HCT116 (cell line): ENCODE measurements at regions not wholly inside any gene's neighbourhood (a gene's known extent, or its start where the extent isn't known, plus 50 kb on each side); places are given as distances from the start of the nearest gene placed in this dataset.

ENCODE experiments used
- ATAC-seq: fragments of 200-7000 bp; cut with Tn5 transposase; 2 replicates; pipeline ENCODE4 v1.9.1; 2020; ENCODE audit warnings: mild to moderate bottlenecking, moderate library complexity
- BruUV-seq: library from RNA; stranded (reverse); fragments of 400-500 nt; replicated peaks from 2 replicates; lab custom pipeline; 2021; lab: Mats Ljungman, UMichigan
- CTCF ChIA-PET: fragments of 300-600 bp; sonication (Branson Sonifier 250); formaldehyde crosslinking; loops from one replicate; lab custom pipeline; 2021; ENCODE audit warnings: antibody characterized with exemption; lab: Charles Lee
- POLR2A ChIA-PET: fragments of 300-600, 350-600 bp; sonication (Branson Sonifier 250); formaldehyde crosslinking; loops from one replicate; lab custom pipeline; 2021; ENCODE audit warnings: antibody characterized with exemption; lab: Charles Lee
- RAD21 ChIA-PET, 2 experiments: fragments of 300-600 bp; sonication (Branson Sonifier 250); formaldehyde crosslinking; loops; one replicate each; lab custom pipeline; 2023; ENCODE audit warnings: low total read pairs in 2 of 2; ENCODE audit not compliant: uncharacterized antibody in 2 of 2, unreplicated experiment in 2 of 2, low non-redundant PET in 1 of 2; lab: Charles Lee
- DNase-seq: peaks from one replicate; pipeline ENCODE4 v3.0.0-alpha.2; 2010; ENCODE audit warnings: low read depth, low spot score
- H2AFZ ChIP-seq: fragments of 200-600 bp; shearing (Covaris generic), sonication (generic); 2 replicates; pipeline ENCODE4 v1.6.1; 2017; ENCODE audit warnings: low read depth, mixed run types, mixed read lengths, antibody characterized with exemption, low read length; ENCODE audit not compliant: poor library complexity, severe bottlenecking
- H3K27ac ChIP-seq: 2 replicates; pipeline ENCODE4 v1.5.1; 2012; ENCODE audit warnings: low read depth, low read length
- H3K27me3 ChIP-seq: fragments of 200-600 bp; sonication (generic); 2 replicates; pipeline ENCODE4 v1.6.1; 2016; ENCODE audit warnings: mixed run types, low read length, mixed read lengths; ENCODE audit not compliant: insufficient read depth
- H3K36me3 ChIP-seq, 2 experiments: fragments of 200-500 bp in 1 of 2; fragments of 200-600 bp in 1 of 2; sonication (Bioruptor generic) in 1 of 2; sonication (generic) in 1 of 2; 2 replicates each; pipeline versions ENCODE4 v1.5.1 to v1.6.1; 2014 to 2016; ENCODE audit warnings: low read length in 2 of 2, inconsistent platforms in 1 of 2, mixed read lengths in 1 of 2, mixed run types in 1 of 2; ENCODE audit not compliant: insufficient read depth in 2 of 2, control insufficient read depth in 1 of 2
- H3K4me1 ChIP-seq, 2 experiments: fragments of 200-600 bp in 1 of 2; sonication (generic) in 1 of 2; 2 replicates each; pipeline versions ENCODE4 v1.5.1 to v1.6.1; 2012 to 2017; ENCODE audit warnings: low read length in 2 of 2, inconsistent platforms in 1 of 2, mild to moderate bottlenecking in 1 of 2, mixed read lengths in 1 of 2, mixed run types in 1 of 2, moderate library complexity in 1 of 2; ENCODE audit not compliant: insufficient read depth in 2 of 2, control insufficient read depth in 1 of 2
- H3K4me2 ChIP-seq: fragments of 200-600 bp; sonication (generic); 2 replicates; pipeline ENCODE4 v1.6.1; 2017; ENCODE audit warnings: mixed run types, low read length, mixed read lengths
- H3K4me3 ChIP-seq, 2 experiments: fragments of 200-600 bp in 1 of 2; sonication (generic) in 1 of 2; replicated peaks in 1 of 2; 2 replicates each; pipeline ENCODE4 v1.5.1; 2011 to 2016; ENCODE audit warnings: low read length in 2 of 2, control low read depth in 1 of 2, low read depth in 1 of 2, mild to moderate bottlenecking in 1 of 2, mixed read lengths in 1 of 2, mixed run types in 1 of 2
- H3K79me2 ChIP-seq: fragments of 200-600 bp; sonication (generic); 2 replicates; pipeline ENCODE4 v1.6.1; 2017; ENCODE audit warnings: mild to moderate bottlenecking, mixed run types, low read length, moderate library complexity, mixed read lengths; ENCODE audit not compliant: insufficient read depth
- H3K9ac ChIP-seq: fragments of 200-600 bp; sonication (generic); 2 replicates; pipeline ENCODE4 v1.6.1; 2016; ENCODE audit warnings: low read length, mixed read lengths
- H3K9me2 ChIP-seq: fragments of 200-600 bp; sonication (generic), shearing (Covaris generic); 2 replicates; pipeline ENCODE4 v1.6.1; 2017; ENCODE audit warnings: mixed run types, mild to moderate bottlenecking, moderate library complexity; ENCODE audit not compliant: insufficient read depth
- H3K9me3 ChIP-seq, 2 experiments: fragments of 200-500 bp in 1 of 2; fragments of 200-600 bp in 1 of 2; sonication (Bioruptor generic) in 1 of 2; sonication (generic) in 1 of 2; 2 replicates each; pipeline ENCODE4 v1.6.1; 2014 to 2017; ENCODE audit warnings: low read length in 2 of 2, mixed read lengths in 2 of 2, inconsistent platforms in 1 of 2, low read depth in 1 of 2, mild to moderate bottlenecking in 1 of 2, mixed run types in 1 of 2, moderate library complexity in 1 of 2; ENCODE audit not compliant: control insufficient read depth in 1 of 2, insufficient read depth in 1 of 2
- H4K20me1 ChIP-seq: fragments of 200-600 bp; sonication (generic), shearing (Covaris generic); 2 replicates; pipeline ENCODE4 v1.6.1; 2017; ENCODE audit warnings: mixed run types, mild to moderate bottlenecking, moderate library complexity; ENCODE audit not compliant: insufficient read depth
- CEBPB ChIP-seq: IDR thresholded peaks from 2 replicates; pipeline ENCODE4 v1.6.1; 2012; ENCODE audit warnings: low read depth
- EGR1 ChIP-seq: IDR thresholded peaks from 2 replicates; pipeline ENCODE4 v1.6.1; 2012; ENCODE audit warnings: low read depth
- ELF1 ChIP-seq: IDR thresholded peaks from 2 replicates; pipeline ENCODE4 v1.6.1; 2012; ENCODE audit warnings: low read depth, borderline replicate concordance
- EZH2 ChIP-seq: fragments of 200-600 bp; sonication (generic); IDR thresholded peaks from 2 replicates; pipeline ENCODE4 v1.6.1; 2017; ENCODE audit warnings: antibody characterized with exemption, mixed run types
- EZH2phosphoT487 ChIP-seq: fragments of 200-600 bp; IDR thresholded peaks from 2 replicates; pipeline ENCODE4 v1.6.1; 2018; ENCODE audit warnings: antibody characterized with exemption, borderline replicate concordance
- FOSL1 ChIP-seq: IDR thresholded peaks from 2 replicates; pipeline ENCODE4 v1.6.1; 2012; ENCODE audit warnings: low read depth
- JUND ChIP-seq: IDR thresholded peaks from 2 replicates; pipeline ENCODE4 v1.6.1; 2012
- RAD21 ChIP-seq: IDR thresholded peaks from 2 replicates; pipeline ENCODE4 v1.6.1; 2012; ENCODE audit warnings: low read depth, mild to moderate bottlenecking
- SIN3A ChIP-seq: IDR thresholded peaks from 2 replicates; pipeline ENCODE4 v1.6.1; 2012; ENCODE audit warnings: low read depth
- SP1 ChIP-seq: IDR thresholded peaks from 2 replicates; pipeline ENCODE4 v1.6.1; 2012; ENCODE audit warnings: low read depth
- SRF ChIP-seq: IDR thresholded peaks from 2 replicates; pipeline ENCODE4 v1.6.1; 2012; ENCODE audit warnings: low read depth
- YY1 ChIP-seq: IDR thresholded peaks from 2 replicates; pipeline ENCODE4 v1.6.1; 2011; ENCODE audit warnings: low read length, low read depth, moderate library complexity, mild to moderate bottlenecking; ENCODE audit not compliant: insufficient replicate concordance; ENCODE audit errors: extremely low read depth
- ZFX ChIP-seq: fragments of 450-650 bp; IDR thresholded peaks from 2 replicates; pipeline ENCODE4 v1.6.1; 2017
- ZNF274 ChIP-seq: fragments of 200-500 bp; sonication (Bioruptor generic); IDR thresholded peaks from 2 replicates; pipeline ENCODE4 v1.6.1; 2014; ENCODE audit warnings: mild to moderate bottlenecking, low read depth, low read length, inconsistent platforms
- intact Hi-C: fragments of 100-400 bp; cut with micrococcal nuclease; formaldehyde crosslinking; loops from 2 replicates; pipeline ENCODE4 v1.10.0; 2022
- TF ChIP-seq, protein P1 (sequence below): IDR thresholded peaks from 2 replicates; pipeline ENCODE4 v1.6.1; 2012; ENCODE audit warnings: low read depth
- TF ChIP-seq, protein P2 (sequence below): IDR thresholded peaks from 2 replicates; pipeline ENCODE4 v1.6.1; 2012
- TF ChIP-seq, protein P3 (sequence below): IDR thresholded peaks from 2 replicates; pipeline ENCODE4 v1.6.1; 2012
- TF ChIP-seq, protein P4 (sequence below), 3 experiments: fragments of 200-600 bp in 1 of 3; sonication (generic) in 1 of 3; IDR thresholded peaks in 2 of 3; conservative IDR thresholded peaks in 1 of 3; 2 replicates each; pipeline ENCODE4 v1.5.1; 2012 to 2017; ENCODE audit warnings: low read depth in 2 of 3, low read length in 2 of 3, antibody characterized with exemption in 1 of 3, borderline replicate concordance in 1 of 3, control low read depth in 1 of 3, mild to moderate bottlenecking in 1 of 3, mixed read lengths in 1 of 3, mixed run types in 1 of 3, moderate library complexity in 1 of 3; ENCODE audit not compliant: insufficient read depth in 1 of 3

DNA sequence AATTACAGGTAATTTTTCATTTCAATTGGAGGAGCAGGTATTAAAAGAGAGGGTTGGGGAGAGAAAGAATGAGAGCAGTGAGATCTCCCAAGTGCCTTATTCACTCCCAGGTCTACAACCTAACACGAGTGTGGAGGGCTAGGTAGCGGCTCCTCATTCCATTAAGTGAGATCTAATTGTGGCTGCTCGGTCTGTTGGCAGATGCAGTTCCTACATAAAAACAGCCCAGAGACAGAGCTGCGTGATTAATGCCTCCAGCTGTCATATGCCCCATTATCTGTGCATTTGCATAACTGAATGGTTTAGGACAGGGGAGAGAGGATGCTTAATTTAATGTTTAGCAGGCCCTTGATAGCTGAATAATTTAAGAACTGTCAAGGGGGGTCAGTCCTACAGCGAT lies 100.5 kb downstream of the PSAT1 start:
- CTCF ChIA-PET = no interaction called here
- H3K79me2 ChIP-seq = no peaks in the 10 kb centered on the region
- no peak for TF ChIP-seq ZNF274
- no peak for TF ChIP-seq EGR1
- TF ChIP-seq, protein P1, sequence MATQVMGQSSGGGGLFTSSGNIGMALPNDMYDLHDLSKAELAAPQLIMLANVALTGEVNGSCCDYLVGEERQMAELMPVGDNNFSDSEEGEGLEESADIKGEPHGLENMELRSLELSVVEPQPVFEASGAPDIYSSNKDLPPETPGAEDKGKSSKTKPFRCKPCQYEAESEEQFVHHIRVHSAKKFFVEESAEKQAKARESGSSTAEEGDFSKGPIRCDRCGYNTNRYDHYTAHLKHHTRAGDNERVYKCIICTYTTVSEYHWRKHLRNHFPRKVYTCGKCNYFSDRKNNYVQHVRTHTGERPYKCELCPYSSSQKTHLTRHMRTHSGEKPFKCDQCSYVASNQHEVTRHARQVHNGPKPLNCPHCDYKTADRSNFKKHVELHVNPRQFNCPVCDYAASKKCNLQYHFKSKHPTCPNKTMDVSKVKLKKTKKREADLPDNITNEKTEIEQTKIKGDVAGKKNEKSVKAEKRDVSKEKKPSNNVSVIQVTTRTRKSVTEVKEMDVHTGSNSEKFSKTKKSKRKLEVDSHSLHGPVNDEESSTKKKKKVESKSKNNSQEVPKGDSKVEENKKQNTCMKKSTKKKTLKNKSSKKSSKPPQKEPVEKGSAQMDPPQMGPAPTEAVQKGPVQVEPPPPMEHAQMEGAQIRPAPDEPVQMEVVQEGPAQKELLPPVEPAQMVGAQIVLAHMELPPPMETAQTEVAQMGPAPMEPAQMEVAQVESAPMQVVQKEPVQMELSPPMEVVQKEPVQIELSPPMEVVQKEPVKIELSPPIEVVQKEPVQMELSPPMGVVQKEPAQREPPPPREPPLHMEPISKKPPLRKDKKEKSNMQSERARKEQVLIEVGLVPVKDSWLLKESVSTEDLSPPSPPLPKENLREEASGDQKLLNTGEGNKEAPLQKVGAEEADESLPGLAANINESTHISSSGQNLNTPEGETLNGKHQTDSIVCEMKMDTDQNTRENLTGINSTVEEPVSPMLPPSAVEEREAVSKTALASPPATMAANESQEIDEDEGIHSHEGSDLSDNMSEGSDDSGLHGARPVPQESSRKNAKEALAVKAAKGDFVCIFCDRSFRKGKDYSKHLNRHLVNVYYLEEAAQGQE = no peak
- TF ChIP-seq, protein P2, sequence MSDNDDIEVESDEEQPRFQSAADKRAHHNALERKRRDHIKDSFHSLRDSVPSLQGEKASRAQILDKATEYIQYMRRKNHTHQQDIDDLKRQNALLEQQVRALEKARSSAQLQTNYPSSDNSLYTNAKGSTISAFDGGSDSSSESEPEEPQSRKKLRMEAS = no peak
- no peak for TF ChIP-seq EZH2
- TF ChIP-seq CEBPB = no peak
- TF ChIP-seq YY1 = no peak
- TF ChIP-seq EZH2phosphoT487 = no peak
- no peak for TF ChIP-seq ELF1
- TF ChIP-seq, protein P3, sequence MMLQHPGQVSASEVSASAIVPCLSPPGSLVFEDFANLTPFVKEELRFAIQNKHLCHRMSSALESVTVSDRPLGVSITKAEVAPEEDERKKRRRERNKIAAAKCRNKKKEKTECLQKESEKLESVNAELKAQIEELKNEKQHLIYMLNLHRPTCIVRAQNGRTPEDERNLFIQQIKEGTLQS = no peak
- TF ChIP-seq SRF = no peak
- no peak for TF ChIP-seq JUND
- TF ChIP-seq SIN3A = no peak
- no peak for TF ChIP-seq SP1
- no peak for TF ChIP-seq FOSL1
- TF ChIP-seq ZFX = no peak
- no peak for TF ChIP-seq RAD21
- TF ChIP-seq, protein P4, sequence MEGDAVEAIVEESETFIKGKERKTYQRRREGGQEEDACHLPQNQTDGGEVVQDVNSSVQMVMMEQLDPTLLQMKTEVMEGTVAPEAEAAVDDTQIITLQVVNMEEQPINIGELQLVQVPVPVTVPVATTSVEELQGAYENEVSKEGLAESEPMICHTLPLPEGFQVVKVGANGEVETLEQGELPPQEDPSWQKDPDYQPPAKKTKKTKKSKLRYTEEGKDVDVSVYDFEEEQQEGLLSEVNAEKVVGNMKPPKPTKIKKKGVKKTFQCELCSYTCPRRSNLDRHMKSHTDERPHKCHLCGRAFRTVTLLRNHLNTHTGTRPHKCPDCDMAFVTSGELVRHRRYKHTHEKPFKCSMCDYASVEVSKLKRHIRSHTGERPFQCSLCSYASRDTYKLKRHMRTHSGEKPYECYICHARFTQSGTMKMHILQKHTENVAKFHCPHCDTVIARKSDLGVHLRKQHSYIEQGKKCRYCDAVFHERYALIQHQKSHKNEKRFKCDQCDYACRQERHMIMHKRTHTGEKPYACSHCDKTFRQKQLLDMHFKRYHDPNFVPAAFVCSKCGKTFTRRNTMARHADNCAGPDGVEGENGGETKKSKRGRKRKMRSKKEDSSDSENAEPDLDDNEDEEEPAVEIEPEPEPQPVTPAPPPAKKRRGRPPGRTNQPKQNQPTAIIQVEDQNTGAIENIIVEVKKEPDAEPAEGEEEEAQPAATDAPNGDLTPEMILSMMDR (IDR thresholded peaks at IDR 0.05 in 2 of 3, conservative IDR thresholded peaks at IDR 0.05 in 1 of 3; ENCODE audit: borderline replicate concordance in 1 of 3, insufficient read depth in 1 of 3, low read depth in 2 of 3, low read length in 2 of 3) = no peak
- RAD21 ChIA-PET = no interaction called here
- POLR2A ChIA-PET = no interaction called here
- intact Hi-C loops = no loop called here
- H3K9ac ChIP-seq = no peak overlapping the region
- DNase-seq (no peak), ATAC-seq (no peak)
- H3K4me3 ChIP-seq = no peak overlapping the region
- no peaks in the 10 kb centered on the region for H3K36me3 ChIP-seq
- no peaks in the 10 kb centered on the region for H3K4me1 ChIP-seq
- H2AFZ ChIP-seq = no peak overlapping the region
- no peak overlapping the region for H3K4me2 ChIP-seq
- no peaks in the 10 kb centered on the region for H3K9me2 ChIP-seq
- no TSS peak for BruUV-seq
- no peak overlapping the region for H3K27ac ChIP-seq
- no peaks in the 10 kb centered on the region for H3K27me3 ChIP-seq
- no peaks in the 10 kb centered on the region for H4K20me1 ChIP-seq
- no peaks in the 10 kb centered on the region for H3K9me3 ChIP-seq
